Gastrocnemius medialis (tissue), 4 donors: ENCODE measurements at regions not wholly inside any gene's neighbourhood (a gene's known extent, or its start where the extent isn't known, plus 50 kb on each side); places are given as distances from the start of the nearest gene placed in this dataset.

Experiments
- ATAC-seq, 2 donors: fragments of 150-250 bp; one replicate each; pipeline ENCODE4 v1.9.1; 2016
- DNase-seq, 2 donors: peaks; one replicate each; pipeline ENCODE4 v3.0.0-alpha.2; 2019
- H3K27ac ChIP-seq, 4 donors: fragments of 200-600 bp; sonication (generic); 1 replicate in 1 of 4; 2 replicates in 3 of 4; pipeline ENCODE4 v1.5.1; 2016 to 2018; ENCODE audit warnings: mild to moderate bottlenecking in 2 of 4, moderate library complexity in 1 of 4
- H3K27me3 ChIP-seq, 3 donors: fragments of 200-600 bp; sonication (generic) in 2 of 3; 1 replicate in 1 of 3; 2 replicates in 2 of 3; pipeline versions ENCODE4 v1.5.1 to v1.6.0; 2016 to 2019; ENCODE audit warnings: mild to moderate bottlenecking in 1 of 3, moderate library complexity in 1 of 3
- H3K36me3 ChIP-seq, 2 donors: fragments of 200-600 bp; sonication (generic) in 1 of 2; one replicate each; pipeline ENCODE4 v1.5.1; 2017 to 2018
- H3K4me1 ChIP-seq, 2 donors: fragments of 200-600 bp; sonication (generic) in 1 of 2; one replicate each; pipeline ENCODE4 v1.5.1; 2016 to 2017; ENCODE audit warnings: mild to moderate bottlenecking in 2 of 2
- H3K4me3 ChIP-seq, 4 donors: fragments of 200-600 bp; sonication (generic) in 3 of 4; 1 replicate in 1 of 4; 2 replicates in 3 of 4; pipeline ENCODE4 v1.5.1; 2016 to 2019; ENCODE audit warnings: mild to moderate bottlenecking in 2 of 4
- H3K9me3 ChIP-seq, 3 donors: fragments of 200-600 bp; sonication (generic) in 2 of 3; 1 replicate in 1 of 3; 2 replicates in 2 of 3; pipeline ENCODE4 v1.5.1; 2016 to 2019
- POLR2A ChIP-seq, 2 donors: fragments of 450-650 bp; IDR thresholded peaks; one replicate each; pipeline ENCODE4 v1.6.1; 2017; ENCODE audit warnings: antibody characterized with exemption in 2 of 2, mild to moderate bottlenecking in 2 of 2, moderate library complexity in 2 of 2
- in situ Hi-C, 4 donors: fragments of 200-750 bp; cut with MboI; loops; one replicate each; pipeline versions ENCODE4 v1.15.0 to v1.8.0; 2017; ENCODE audit warnings: low sequenced_read_pairs in 4 of 4
- intact Hi-C: fragments of 100-400 bp; cut with DNase I; formaldehyde crosslinking; loops from one replicate; pipeline ENCODE4 v1.15.1; 2023; ENCODE audit warnings: low total_unique reads
- TF ChIP-seq, protein P1 (sequence below), 5 experiments: fragments of 450-650 bp in 3 of 5; fragments of 200-600 bp in 2 of 5; sonication (generic) in 2 of 5; IDR thresholded peaks in 4 of 5; conservative IDR thresholded peaks in 1 of 5; 1 replicate in 4 of 5; 2 replicates in 1 of 5; pipeline ENCODE4 v1.5.1; 2016 to 2019; ENCODE audit warnings: antibody characterized with exemption in 5 of 5, mild to moderate bottlenecking in 3 of 5, moderate library complexity in 3 of 5

DNA sequence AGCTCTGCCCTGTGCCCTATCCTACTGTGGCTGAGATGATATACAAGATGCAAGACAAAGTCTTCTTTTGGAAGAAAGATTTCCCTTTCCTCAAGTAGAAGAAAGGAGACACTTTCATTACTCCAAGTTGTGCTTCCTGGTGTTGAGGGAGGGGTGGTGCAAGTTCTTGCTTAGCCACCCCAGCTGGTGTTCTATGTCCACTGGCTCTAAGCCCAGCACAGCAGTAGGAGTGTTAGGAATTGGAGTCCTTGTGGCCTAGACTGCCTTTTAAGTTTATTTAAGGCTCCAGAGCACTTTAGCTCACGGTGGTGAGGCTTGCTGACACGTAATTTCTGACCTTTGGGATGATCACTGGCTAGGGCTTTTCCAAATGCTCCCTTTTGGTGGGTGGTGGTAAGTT lies 109.7 kb downstream of the KIF2B start:
- Histone ChIP-seq H3K9me3 (no peaks in the 10 kb centered on the region), H3K27ac (peak overlapping the region in 2 of 4 donors; percentile 39 to 54), H3K4me3 (no peak overlapping the region), H3K4me1 (peaks cover 0 to 30% of the 10 kb centered on the region in 2 donors), H3K36me3 (no peaks in the 10 kb centered on the region), H3K27me3 (no peaks in the 10 kb centered on the region)
- peak in 1 of 2 donors; percentile 54 for DNase-seq
- ATAC-seq, result peak; percentile 3 to 53
- in situ Hi-C loops (no loop called here), intact Hi-C loops (loop anchor here (5.0 to 10.0 kb wide), 2 partner anchors 62 to 140 kb away; no protein-coding TSS in a partner anchor)
- TF ChIP-seq, protein P1, sequence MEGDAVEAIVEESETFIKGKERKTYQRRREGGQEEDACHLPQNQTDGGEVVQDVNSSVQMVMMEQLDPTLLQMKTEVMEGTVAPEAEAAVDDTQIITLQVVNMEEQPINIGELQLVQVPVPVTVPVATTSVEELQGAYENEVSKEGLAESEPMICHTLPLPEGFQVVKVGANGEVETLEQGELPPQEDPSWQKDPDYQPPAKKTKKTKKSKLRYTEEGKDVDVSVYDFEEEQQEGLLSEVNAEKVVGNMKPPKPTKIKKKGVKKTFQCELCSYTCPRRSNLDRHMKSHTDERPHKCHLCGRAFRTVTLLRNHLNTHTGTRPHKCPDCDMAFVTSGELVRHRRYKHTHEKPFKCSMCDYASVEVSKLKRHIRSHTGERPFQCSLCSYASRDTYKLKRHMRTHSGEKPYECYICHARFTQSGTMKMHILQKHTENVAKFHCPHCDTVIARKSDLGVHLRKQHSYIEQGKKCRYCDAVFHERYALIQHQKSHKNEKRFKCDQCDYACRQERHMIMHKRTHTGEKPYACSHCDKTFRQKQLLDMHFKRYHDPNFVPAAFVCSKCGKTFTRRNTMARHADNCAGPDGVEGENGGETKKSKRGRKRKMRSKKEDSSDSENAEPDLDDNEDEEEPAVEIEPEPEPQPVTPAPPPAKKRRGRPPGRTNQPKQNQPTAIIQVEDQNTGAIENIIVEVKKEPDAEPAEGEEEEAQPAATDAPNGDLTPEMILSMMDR (IDR thresholded peaks at IDR 0.05 in 4 of 5, conservative IDR thresholded peaks at IDR 0.05 in 1 of 5), result no peak
- TF ChIP-seq POLR2A (IDR thresholded peaks at IDR 0.05), result no peak

DNA sequence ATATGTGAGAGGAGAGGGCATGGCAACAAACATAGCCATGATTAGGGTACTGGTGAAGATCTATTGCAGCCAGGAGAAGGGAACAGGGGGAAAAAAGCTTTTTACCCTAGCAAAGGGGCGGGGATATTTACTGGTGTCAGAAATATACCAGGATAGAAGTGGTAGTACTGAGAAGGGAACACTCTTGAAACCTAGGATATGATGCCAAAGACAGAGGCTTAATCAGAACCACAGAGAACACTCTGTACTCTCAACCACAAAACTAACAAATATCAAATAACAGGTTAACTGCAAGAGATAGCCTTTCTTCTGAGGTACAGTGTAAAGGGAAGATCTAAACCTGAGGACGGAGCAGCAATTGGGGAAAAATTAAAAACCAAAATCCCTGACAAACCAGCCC lies 112.2 kb downstream of the KIF2B start:
- DNase-seq (no peak), ATAC-seq (peak; percentile 99 to 100)
- in situ Hi-C loops (no loop called here), intact Hi-C loops (loop anchor here (5.0 to 10.0 kb wide), 2 partner anchors 60 to 143 kb away; no protein-coding TSS in a partner anchor)
- no peak for TF ChIP-seq POLR2A (IDR thresholded peaks at IDR 0.05)
- TF ChIP-seq, protein P1 (IDR thresholded peaks at IDR 0.05 in 4 of 5, conservative IDR thresholded peaks at IDR 0.05 in 1 of 5), result no peak
- H3K27ac ChIP-seq, result peak overlapping the region; percentile 64 to 91 (median 85)
- H3K27me3 ChIP-seq, result no peaks in the 10 kb centered on the region
- peak overlapping the region in 1 of 4 donors; percentile 34 for H3K4me3 ChIP-seq
- no peaks in the 10 kb centered on the region for H3K9me3 ChIP-seq
- H3K36me3 ChIP-seq, result no peaks in the 10 kb centered on the region
- H3K4me1 ChIP-seq, result peaks cover 0 to 30% of the 10 kb centered on the region in 2 donors

DNA sequence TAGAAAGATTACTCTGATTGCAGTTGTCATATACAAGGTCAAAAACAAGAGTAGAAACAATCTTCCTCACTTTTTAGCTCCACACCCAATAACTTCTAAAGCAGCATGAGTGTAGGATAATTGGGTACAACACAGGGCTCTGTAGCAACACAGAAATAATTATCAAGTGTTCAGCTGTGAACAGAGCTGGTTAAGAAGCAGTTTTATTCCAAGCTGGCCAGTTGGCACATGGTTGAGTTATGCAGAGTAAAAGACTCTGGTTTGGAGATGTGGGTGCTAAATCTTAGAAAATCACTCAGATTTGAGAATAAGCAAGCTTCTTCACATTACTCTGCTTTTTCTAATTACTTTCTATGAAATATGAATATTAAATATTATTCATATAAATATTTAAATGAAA lies 118.5 kb downstream of the KIF2B start:
- Histone ChIP-seq H3K4me1 (no peaks in the 10 kb centered on the region), H3K27me3 (no peaks in the 10 kb centered on the region), H3K9me3 (no peaks in the 10 kb centered on the region), H3K4me3 (no peak overlapping the region), H3K27ac (no peak overlapping the region), H3K36me3 (no peaks in the 10 kb centered on the region)
- in situ Hi-C loops (no loop called here), intact Hi-C loops (no loop called here)
- TF ChIP-seq POLR2A (IDR thresholded peaks at IDR 0.05), result no peak
- TF ChIP-seq, protein P1 (IDR thresholded peaks at IDR 0.05 in 4 of 5, conservative IDR thresholded peaks at IDR 0.05 in 1 of 5), result no peak
- no peak for ATAC-seq
- no peak for DNase-seq

DNA sequence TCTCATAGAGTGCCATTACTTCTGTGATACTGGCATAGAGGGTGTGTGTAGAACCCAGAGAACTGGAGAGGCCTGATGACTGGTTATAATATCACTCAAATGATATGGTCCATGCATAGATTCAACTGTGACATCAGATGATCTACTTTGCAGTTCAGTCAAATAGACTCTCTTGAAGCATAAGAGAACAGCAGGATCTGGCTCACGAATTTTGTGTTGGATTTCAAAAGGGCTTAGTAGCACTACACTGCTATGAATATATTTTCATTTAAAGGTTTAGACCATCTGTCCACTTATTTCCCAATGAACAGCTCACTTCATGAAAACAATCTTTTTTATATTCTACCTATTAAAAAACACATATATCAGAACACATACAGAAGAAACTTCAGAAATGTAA lies 119.7 kb downstream of the KIF2B start:
- Histone ChIP-seq H3K4me1 (no peaks in the 10 kb centered on the region), H3K4me3 (no peak overlapping the region), H3K27ac (no peak overlapping the region), H3K9me3 (no peaks in the 10 kb centered on the region), H3K27me3 (no peaks in the 10 kb centered on the region), H3K36me3 (no peaks in the 10 kb centered on the region)
- in situ Hi-C loops (no loop called here), intact Hi-C loops (no loop called here)
- DNase-seq (no peak), ATAC-seq (no peak)
- TF ChIP-seq, protein P1 (IDR thresholded peaks at IDR 0.05 in 4 of 5, conservative IDR thresholded peaks at IDR 0.05 in 1 of 5), result no peak
- TF ChIP-seq POLR2A (IDR thresholded peaks at IDR 0.05), result no peak

DNA sequence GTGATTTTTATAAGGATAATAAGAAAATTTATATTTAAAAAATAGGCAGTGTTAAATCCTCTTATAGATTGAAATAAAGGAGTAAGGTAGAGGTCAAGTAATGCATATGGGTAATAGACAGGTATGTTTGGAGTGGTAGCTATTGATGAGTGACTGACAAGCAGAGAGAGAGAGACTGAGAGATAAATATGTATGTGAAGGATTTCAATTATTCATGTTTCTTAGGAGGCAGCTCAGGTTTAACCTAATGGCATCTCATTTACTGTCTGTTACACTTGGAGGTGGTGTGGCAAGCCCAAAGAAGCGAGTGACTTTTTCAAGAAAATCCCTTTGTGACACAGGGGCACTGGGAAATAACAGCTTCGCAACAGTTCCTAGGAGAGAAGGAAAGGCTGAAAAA lies 120.2 kb downstream of the KIF2B start:
- in situ Hi-C loops (no loop called here), intact Hi-C loops (no loop called here)
- TF ChIP-seq POLR2A (IDR thresholded peaks at IDR 0.05), result no peak
- TF ChIP-seq, protein P1 (IDR thresholded peaks at IDR 0.05 in 4 of 5, conservative IDR thresholded peaks at IDR 0.05 in 1 of 5), result no peak
- H3K4me3 ChIP-seq, result no peak overlapping the region
- no peak for DNase-seq
- no peak overlapping the region for H3K27ac ChIP-seq
- H3K4me1 ChIP-seq, result no peaks in the 10 kb centered on the region
- no peaks in the 10 kb centered on the region for H3K27me3 ChIP-seq
- H3K9me3 ChIP-seq, result no peaks in the 10 kb centered on the region
- H3K36me3 ChIP-seq, result no peaks in the 10 kb centered on the region
- ATAC-seq, result no peak
